GM12878 (cell line): ENCODE measurements at regions not wholly inside any gene's neighbourhood (a gene's known extent, or its start where the extent isn't known, plus 50 kb on each side); places are given as distances from the start of the nearest gene placed in this dataset.

Source experiments
- ATAC-seq: fragments of 200-7000 bp; cut with Tn5 transposase; 3 replicates; pipeline ENCODE4 v1.9.1; 2020; ENCODE audit warnings: mild to moderate bottlenecking, moderate library complexity
- BruUV-seq: library from RNA; stranded (reverse); fragments of 400-500 nt; replicated peaks from 2 replicates; lab custom pipeline; 2021; lab: Mats Ljungman, UMichigan
- CTCF ChIA-PET: fragments of 300-600 bp; sonication (Branson Sonifier 250); formaldehyde crosslinking; extraction: SDS; loops from one replicate; lab custom pipeline; 2021; ENCODE audit warnings: inconsistent platforms; lab: Yijun Ruan, JAX
- POLR2A ChIA-PET: fragments of 350-600 bp; formaldehyde crosslinking; extraction: SDS; loops from one replicate; lab custom pipeline; 2021; ENCODE audit warnings: inconsistent platforms; lab: Charles Lee
- RAD21 ChIA-PET: fragments of 300-600 bp; sonication (Branson Sonifier 250); formaldehyde crosslinking; loops from one replicate; lab custom pipeline; 2023; ENCODE audit warnings: antibody characterized with exemption; ENCODE audit not compliant: unreplicated experiment; lab: Charles Lee
- SMC1A ChIA-PET: fragments of 300-600 bp; sonication (Branson Sonifier 250); formaldehyde crosslinking; loops from one replicate; lab custom pipeline; 2023; ENCODE audit not compliant: unreplicated experiment, uncharacterized antibody; lab: Charles Lee
- DNase-seq: peaks from one replicate; pipeline ENCODE4 v3.0.0-alpha.2; 2011; ENCODE audit warnings: low read depth, low spot score
- FAIRE-seq: peaks from 3 replicates; lab custom pipeline; 2011; peaks lifted over from hg19 to GRCh38; lab: Jason Lieb, UNC
- H2AFZ ChIP-seq: 2 replicates; pipeline ENCODE4 v1.6.0; 2011; ENCODE audit warnings: low read depth, low read length, control low read depth; ENCODE audit not compliant: control insufficient read depth
- H3K27ac ChIP-seq: 2 replicates; pipeline ENCODE4 v1.5.1; 2011; ENCODE audit warnings: control low read depth; ENCODE audit not compliant: control insufficient read depth, insufficient read depth
- H3K27me3 ChIP-seq, 2 experiments: replicated peaks in 1 of 2; 2 replicates each; pipeline versions ENCODE4 v1.6.0 to v1.6.1; 2011; ENCODE audit warnings: low read length in 1 of 2; ENCODE audit not compliant: control insufficient read depth in 2 of 2, insufficient read depth in 2 of 2
- H3K36me3 ChIP-seq, 2 experiments: 2 replicates each; pipeline ENCODE4 v1.5.1; 2011; ENCODE audit warnings: low read length in 1 of 2; ENCODE audit not compliant: control insufficient read depth in 2 of 2, insufficient read depth in 2 of 2
- H3K4me1 ChIP-seq: 2 replicates; pipeline ENCODE4 v1.6.1; 2011; ENCODE audit warnings: mild to moderate bottlenecking, low read length, moderate library complexity, mixed read lengths; ENCODE audit not compliant: control insufficient read depth, insufficient read depth
- H3K4me2 ChIP-seq: 2 replicates; pipeline ENCODE4 v1.6.0; 2011; ENCODE audit warnings: control low read depth; ENCODE audit not compliant: control insufficient read depth, insufficient read depth
- H3K4me3 ChIP-seq: fragments of 200-600 bp; sonication (generic); 2 replicates; pipeline ENCODE4 v1.5.1; 2016
- H3K79me2 ChIP-seq: 2 replicates; pipeline ENCODE4 v1.6.0; 2011; ENCODE audit warnings: low read length; ENCODE audit not compliant: control insufficient read depth, insufficient read depth
- H3K9ac ChIP-seq: 2 replicates; pipeline ENCODE4 v1.8.0; 2011; ENCODE audit warnings: low read length, control low read depth, mixed read lengths; ENCODE audit not compliant: control insufficient read depth, insufficient read depth
- H3K9me3 ChIP-seq: replicated peaks from 3 replicates; pipeline ENCODE4 v1.5.1; 2011; ENCODE audit warnings: mild to moderate bottlenecking, low read length; ENCODE audit not compliant: control insufficient read depth, insufficient read depth
- H4K20me1 ChIP-seq: 2 replicates; pipeline ENCODE4 v1.6.0; 2011; ENCODE audit not compliant: control insufficient read depth, insufficient read depth
- BHLHE40 ChIP-seq, 2 experiments: fragments of 450-650 bp in 1 of 2; IDR thresholded peaks; 2 replicates each; pipeline ENCODE4 v1.6.1; 2011 to 2017; ENCODE audit warnings: low read depth in 2 of 2, borderline replicate concordance in 1 of 2, improper control_type of control experiment in 1 of 2, low read length in 1 of 2, mild to moderate bottlenecking in 1 of 2
- CHD4 ChIP-seq: fragments of 200-600 bp; sonication (generic); IDR thresholded peaks from 2 replicates; pipeline ENCODE4 v1.6.1; 2016; ENCODE audit warnings: mild to moderate bottlenecking
- IKZF1 ChIP-seq: fragments of 450-650 bp; conservative IDR thresholded peaks from 2 replicates; pipeline ENCODE4 v1.6.1; 2017; ENCODE audit warnings: antibody characterized with exemption, mild to moderate bottlenecking
- MTA3 ChIP-seq: IDR thresholded peaks from 2 replicates; pipeline ENCODE4 v1.6.1; 2012; ENCODE audit warnings: low read length, inconsistent platforms, borderline replicate concordance
- MXI1 ChIP-seq: fragments of 150-350 bp; IDR thresholded peaks from 2 replicates; pipeline ENCODE4 v1.6.1; 2011; ENCODE audit warnings: low read depth, mild to moderate bottlenecking, inconsistent platforms, low read length, improper control_type of control experiment
- POLR2AphosphoS2 ChIP-seq: IDR thresholded peaks from 2 replicates; pipeline ENCODE4 v1.6.1; 2011; ENCODE audit warnings: low read depth, mild to moderate bottlenecking, low read length, improper control_type of control experiment, moderate library complexity
- RAD21 ChIP-seq: IDR thresholded peaks from 2 replicates; pipeline ENCODE4 v1.6.1; 2011; ENCODE audit warnings: mild to moderate bottlenecking, low read depth, low read length, moderate library complexity; ENCODE audit not compliant: insufficient read depth
- RAD51 ChIP-seq: fragments of 450-650 bp; IDR thresholded peaks from 2 replicates; pipeline ENCODE4 v1.6.1; 2016; ENCODE audit warnings: moderate library complexity, mild to moderate bottlenecking, inconsistent platforms
- SIX5 ChIP-seq: IDR thresholded peaks from 2 replicates; pipeline ENCODE4 v1.6.1; 2011; ENCODE audit warnings: mild to moderate bottlenecking, low read depth, low read length, moderate library complexity; ENCODE audit not compliant: severe bottlenecking
- SREBF2 ChIP-seq: IDR thresholded peaks from 2 replicates; pipeline ENCODE4 v1.6.1; 2012; ENCODE audit warnings: mild to moderate bottlenecking, low read length
- STAT3 ChIP-seq: IDR thresholded peaks from 2 replicates; pipeline ENCODE4 v1.6.1; 2011; ENCODE audit warnings: low read depth, low read length, improper control_type of control experiment
- WRNIP1 ChIP-seq: IDR thresholded peaks from 2 replicates; pipeline ENCODE4 v1.6.1; 2011; ENCODE audit warnings: low read depth, low read length, improper control_type of control experiment, borderline replicate concordance
- ZBED1 ChIP-seq: IDR thresholded peaks from 2 replicates; pipeline ENCODE4 v1.6.1; 2016; ENCODE audit warnings: borderline replicate concordance
- ZNF217 ChIP-seq: fragments of 450-650 bp; IDR thresholded peaks from 2 replicates; pipeline ENCODE4 v1.6.1; 2017; ENCODE audit warnings: antibody characterized with exemption, mild to moderate bottlenecking
- WGBS: methylation state at CpG from one replicate; pipeline ENCODE4 v1.1.6; 2016; ENCODE audit warnings: low lambda C conversion rate; ENCODE audit not compliant: insufficient replicate concordance, insufficient coverage; ENCODE audit errors: missing lambda C conversion rate; 5-methylcytosine and 5-hydroxymethylcytosine counted together
- in situ Hi-C: fragments of 300-500 bp; cut with MboI; formaldehyde crosslinking; loops from 9 replicates; pipeline ENCODE4 v1.14.3; 2018; ENCODE audit warnings: mixed read lengths
- intact Hi-C: fragments of 100-400 bp; cut with micrococcal nuclease; formaldehyde crosslinking; loops from one replicate; pipeline ENCODE4 v1.14.2; 2022; ENCODE audit not compliant: unreplicated experiment
- TF ChIP-seq, protein P1 (sequence below): fragments of 450-650 bp; IDR thresholded peaks from 2 replicates; pipeline ENCODE4 v1.6.1; 2016; ENCODE audit warnings: mild to moderate bottlenecking
- TF ChIP-seq, protein P2 (sequence below): IDR thresholded peaks from 2 replicates; pipeline ENCODE4 v1.6.1; 2012; ENCODE audit warnings: improper control_type of control experiment, low read depth, low read length; ENCODE audit not compliant: insufficient replicate concordance
- TF ChIP-seq, protein P3 (sequence below): fragments of 450-650 bp; IDR thresholded peaks from 2 replicates; pipeline ENCODE4 v1.6.1; 2014; ENCODE audit warnings: mild to moderate bottlenecking

DNA sequence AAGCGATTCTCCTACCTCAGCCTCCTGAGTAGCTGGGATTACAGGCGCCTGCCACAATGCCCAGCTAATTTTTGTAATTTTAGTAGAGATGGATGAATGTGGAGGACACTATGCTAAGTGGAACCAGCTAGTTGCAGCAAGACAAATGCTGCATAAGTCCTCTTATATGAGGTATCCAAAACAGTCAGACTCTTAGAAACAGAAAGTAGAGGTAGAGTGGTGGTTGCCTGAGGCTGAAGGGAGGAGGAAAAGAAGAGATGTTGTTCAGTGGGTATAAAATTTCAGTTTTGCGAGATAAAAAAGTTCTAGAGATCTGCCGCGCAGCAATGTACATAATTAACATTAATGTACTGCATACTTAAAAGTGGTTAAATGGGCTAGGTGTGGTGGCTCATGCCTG is 145.3 kb upstream of the SPRED2 start:
- ChIA-PET RAD21 (no interaction called here), POLR2A (no interaction called here), SMC1A (no interaction called here), CTCF (interaction anchor here (1.9 kb wide), 1 partner anchor 10 kb away, joined by 7 read pairs; no protein-coding TSS in a partner anchor)
- BruUV-seq, result no TSS peak
- intact Hi-C loops, result no loop called here
- Histone ChIP-seq H3K9me3 (no peaks in the 10 kb centered on the region; the same call in 2 of the 3 replicates), H3K9ac (no peak overlapping the region), H4K20me1 (no peaks in the 10 kb centered on the region), H3K79me2 (no peaks in the 10 kb centered on the region), H3K36me3 (no peaks in the 10 kb centered on the region), H3K4me2 (no peak overlapping the region), H2AFZ (no peak overlapping the region), H3K4me3 (no peak overlapping the region), H3K27ac (no peak overlapping the region), H3K27me3 (no peaks in the 10 kb centered on the region; a peak in 1 of 4 replicates), H3K4me1 (peaks cover 3% of the 10 kb centered on the region; the same call in 1 of the 2 replicates)
- FAIRE-seq (no peak), ATAC-seq (no peak), DNase-seq (no peak)
- WGBS, result 62% methylated on average over 5 of the region's 5 CpGs
- in situ Hi-C loops, result no loop called here
- TF ChIP-seq RAD51 (no peak), MTA3 (no peak), IKZF1 (no peak), SIX5 (no peak), MXI1 (no peak), SREBF2 (no peak), CHD4 (no peak), RAD21 (no peak), BHLHE40 (IDR thresholded peaks at IDR 0.05; ENCODE audit: borderline replicate concordance in 1 of 2, low read depth in 2 of 2, low read length in 1 of 2) (no peak), ZBED1 (no peak), POLR2AphosphoS2 (no peak), WRNIP1 (no peak), STAT3 (no peak), ZNF217 (no peak)
- TF ChIP-seq, protein P1, sequence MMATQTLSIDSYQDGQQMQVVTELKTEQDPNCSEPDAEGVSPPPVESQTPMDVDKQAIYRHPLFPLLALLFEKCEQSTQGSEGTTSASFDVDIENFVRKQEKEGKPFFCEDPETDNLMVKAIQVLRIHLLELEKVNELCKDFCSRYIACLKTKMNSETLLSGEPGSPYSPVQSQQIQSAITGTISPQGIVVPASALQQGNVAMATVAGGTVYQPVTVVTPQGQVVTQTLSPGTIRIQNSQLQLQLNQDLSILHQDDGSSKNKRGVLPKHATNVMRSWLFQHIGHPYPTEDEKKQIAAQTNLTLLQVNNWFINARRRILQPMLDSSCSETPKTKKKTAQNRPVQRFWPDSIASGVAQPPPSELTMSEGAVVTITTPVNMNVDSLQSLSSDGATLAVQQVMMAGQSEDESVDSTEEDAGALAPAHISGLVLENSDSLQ, result no peak
- TF ChIP-seq, protein P2, sequence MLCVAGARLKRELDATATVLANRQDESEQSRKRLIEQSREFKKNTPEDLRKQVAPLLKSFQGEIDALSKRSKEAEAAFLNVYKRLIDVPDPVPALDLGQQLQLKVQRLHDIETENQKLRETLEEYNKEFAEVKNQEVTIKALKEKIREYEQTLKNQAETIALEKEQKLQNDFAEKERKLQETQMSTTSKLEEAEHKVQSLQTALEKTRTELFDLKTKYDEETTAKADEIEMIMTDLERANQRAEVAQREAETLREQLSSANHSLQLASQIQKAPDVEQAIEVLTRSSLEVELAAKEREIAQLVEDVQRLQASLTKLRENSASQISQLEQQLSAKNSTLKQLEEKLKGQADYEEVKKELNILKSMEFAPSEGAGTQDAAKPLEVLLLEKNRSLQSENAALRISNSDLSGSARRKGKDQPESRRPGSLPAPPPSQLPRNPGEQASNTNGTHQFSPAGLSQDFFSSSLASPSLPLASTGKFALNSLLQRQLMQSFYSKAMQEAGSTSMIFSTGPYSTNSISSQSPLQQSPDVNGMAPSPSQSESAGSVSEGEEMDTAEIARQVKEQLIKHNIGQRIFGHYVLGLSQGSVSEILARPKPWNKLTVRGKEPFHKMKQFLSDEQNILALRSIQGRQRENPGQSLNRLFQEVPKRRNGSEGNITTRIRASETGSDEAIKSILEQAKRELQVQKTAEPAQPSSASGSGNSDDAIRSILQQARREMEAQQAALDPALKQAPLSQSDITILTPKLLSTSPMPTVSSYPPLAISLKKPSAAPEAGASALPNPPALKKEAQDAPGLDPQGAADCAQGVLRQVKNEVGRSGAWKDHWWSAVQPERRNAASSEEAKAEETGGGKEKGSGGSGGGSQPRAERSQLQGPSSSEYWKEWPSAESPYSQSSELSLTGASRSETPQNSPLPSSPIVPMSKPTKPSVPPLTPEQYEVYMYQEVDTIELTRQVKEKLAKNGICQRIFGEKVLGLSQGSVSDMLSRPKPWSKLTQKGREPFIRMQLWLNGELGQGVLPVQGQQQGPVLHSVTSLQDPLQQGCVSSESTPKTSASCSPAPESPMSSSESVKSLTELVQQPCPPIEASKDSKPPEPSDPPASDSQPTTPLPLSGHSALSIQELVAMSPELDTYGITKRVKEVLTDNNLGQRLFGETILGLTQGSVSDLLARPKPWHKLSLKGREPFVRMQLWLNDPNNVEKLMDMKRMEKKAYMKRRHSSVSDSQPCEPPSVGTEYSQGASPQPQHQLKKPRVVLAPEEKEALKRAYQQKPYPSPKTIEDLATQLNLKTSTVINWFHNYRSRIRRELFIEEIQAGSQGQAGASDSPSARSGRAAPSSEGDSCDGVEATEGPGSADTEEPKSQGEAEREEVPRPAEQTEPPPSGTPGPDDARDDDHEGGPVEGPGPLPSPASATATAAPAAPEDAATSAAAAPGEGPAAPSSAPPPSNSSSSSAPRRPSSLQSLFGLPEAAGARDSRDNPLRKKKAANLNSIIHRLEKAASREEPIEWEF, result no peak
- TF ChIP-seq, protein P3, sequence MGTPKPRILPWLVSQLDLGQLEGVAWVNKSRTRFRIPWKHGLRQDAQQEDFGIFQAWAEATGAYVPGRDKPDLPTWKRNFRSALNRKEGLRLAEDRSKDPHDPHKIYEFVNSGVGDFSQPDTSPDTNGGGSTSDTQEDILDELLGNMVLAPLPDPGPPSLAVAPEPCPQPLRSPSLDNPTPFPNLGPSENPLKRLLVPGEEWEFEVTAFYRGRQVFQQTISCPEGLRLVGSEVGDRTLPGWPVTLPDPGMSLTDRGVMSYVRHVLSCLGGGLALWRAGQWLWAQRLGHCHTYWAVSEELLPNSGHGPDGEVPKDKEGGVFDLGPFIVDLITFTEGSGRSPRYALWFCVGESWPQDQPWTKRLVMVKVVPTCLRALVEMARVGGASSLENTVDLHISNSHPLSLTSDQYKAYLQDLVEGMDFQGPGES, result no peak
